NCI-H2081 treated with DMSO at 0.1 percent for 48 hours (cell line): ENCODE measurements at regions not wholly inside any gene's neighbourhood (a gene's known extent, or its start where the extent isn't known, plus 50 kb on each side); places are given as distances from the start of the nearest gene placed in this dataset.
"Not testable (repeated sequence)": the region's sequence is repeated elsewhere in the genome, so short reads cannot be mapped to it uniquely, and the experiment has no call there.

Experiments used
- DNase-seq: peaks from one replicate; lab custom pipeline; 2025; lab: John Stamatoyannopoulos, UW

GRCh38 chr7:13198036-13198435 is 510.6 kb downstream of the ARL4A start:
- no peak for DNase-seq

- no peak for DNase-seq
Observed at GRCh38 chr7:13198727-13199126, 511.3 kb downstream of the ARL4A start.

- no peak for DNase-seq
Observed at GRCh38 chr7:13201628-13202027, 514.2 kb downstream of the ARL4A start.

DNA sequence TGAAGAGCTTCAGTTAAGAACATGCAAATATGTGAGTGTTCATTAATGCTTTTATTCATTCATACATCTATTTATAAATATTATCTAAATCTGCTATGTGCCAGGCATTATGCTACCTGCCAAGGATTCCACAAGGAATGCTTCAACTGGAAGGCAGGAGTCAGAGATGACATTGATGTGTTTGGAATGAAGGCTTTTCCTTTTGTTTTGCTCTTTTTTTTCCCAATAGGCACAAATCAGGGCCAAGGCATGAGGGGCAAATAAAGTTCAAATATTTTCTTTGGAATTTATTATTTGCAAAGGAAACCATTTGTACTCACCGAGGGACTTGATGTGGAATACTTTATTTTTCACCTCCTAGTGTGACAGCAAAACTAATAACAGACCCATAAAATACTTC is 530.3 kb downstream of the ARL4A start:
- no peak for DNase-seq

DNA sequence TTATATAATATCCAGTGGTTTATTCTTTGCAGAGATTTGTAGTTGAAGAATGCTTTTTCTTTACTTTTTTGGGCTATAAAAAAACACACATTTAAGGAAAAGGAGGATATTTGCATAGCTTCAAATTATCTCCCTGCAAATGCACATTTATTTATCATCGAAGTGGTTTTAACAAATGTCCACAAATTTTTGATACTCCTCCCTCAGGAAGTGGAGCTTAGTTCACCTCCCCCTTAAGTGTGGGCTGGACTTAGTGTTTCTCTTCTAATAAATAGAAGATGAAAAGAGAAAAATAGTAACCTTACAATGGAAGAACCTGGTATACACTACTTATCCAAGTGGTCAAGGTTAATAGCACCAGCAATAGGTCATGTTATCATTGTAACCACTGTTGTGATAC is 537.6 kb downstream of the ARL4A start:
- no peak for DNase-seq

DNA sequence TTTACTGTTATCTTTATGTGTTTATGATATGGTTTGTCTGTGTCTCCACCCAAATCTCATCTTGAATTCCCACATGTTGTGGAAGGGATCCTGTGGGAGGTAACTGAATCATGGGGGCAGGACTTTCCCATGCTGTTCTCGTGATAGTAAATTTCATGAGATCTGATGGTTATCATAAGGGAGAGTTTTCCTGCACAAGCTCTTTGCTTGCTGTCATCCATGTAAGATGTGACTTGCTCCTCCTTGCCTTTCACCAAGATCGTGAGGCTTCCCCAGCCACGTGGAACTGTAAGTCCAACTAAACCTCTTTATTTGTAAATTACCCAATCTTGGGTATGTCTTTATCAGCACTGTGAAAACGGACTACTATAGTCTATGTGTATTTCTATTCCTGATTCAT is 539.0 kb downstream of the ARL4A start:
- DNase-seq: no peak

DNA sequence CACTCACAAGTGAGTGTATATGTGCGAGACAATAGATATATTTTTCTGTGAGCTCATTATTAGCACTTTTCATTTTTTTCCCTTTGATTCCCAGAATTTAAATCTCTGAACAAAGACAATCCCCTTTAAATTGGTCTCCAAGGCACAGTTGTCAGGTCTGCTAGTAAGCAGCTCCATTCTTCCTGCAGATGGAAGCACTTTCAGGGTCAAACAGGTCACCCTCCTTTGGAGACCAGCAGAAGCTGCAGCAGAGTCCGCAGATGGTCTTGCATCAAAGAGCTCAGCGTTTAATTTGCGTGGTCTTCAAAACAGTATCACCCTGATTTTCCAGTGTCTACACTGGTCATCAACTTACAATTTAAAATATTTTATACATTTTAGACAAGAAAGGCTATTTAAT is 543.8 kb downstream of the ARL4A start:
- DNase-seq: no peak

DNA sequence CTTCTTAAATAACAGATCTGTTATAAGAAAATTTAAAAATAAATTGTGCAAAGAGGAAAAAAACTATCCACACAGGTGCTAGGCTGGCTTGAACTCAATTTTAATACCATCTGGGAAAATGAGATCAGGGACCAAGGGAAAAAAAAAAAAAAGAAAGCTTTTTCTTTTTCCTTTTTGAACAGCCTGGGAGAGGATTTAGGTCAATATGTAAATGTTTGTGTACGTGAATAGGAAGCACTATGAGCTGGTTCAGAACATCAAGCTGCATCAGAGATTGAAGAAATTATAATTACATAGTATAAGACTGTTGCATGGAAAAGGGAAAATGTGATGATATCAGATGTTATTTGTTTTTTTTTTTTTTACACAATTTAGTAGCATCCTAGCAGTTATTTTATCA is 548.0 kb downstream of the ARL4A start:
- no peak for DNase-seq

GRCh38 chr7:13236026-13236425 is 548.6 kb downstream of the ARL4A start:
- DNase-seq: no peak

- no peak for DNase-seq
Observed at GRCh38 chr7:13240349-13240748, 552.9 kb downstream of the ARL4A start.

DNA sequence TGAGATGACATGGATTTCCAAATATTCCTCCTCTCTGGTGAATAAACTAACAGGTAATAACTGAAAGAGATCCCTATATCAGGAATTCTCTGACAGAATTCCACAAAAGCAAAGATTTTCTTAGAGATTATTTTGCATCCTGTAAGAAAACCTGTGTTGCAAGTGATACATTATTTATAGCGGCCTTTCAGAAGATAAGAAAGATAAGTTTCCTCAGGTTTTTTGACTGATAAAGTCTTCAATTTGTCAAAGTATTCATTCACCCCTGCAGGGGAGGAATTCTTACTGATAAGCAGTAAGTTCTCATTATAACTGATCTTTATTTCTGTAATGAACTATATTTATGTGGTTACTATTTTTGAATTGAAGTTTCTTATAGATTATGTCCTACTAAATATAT is 554.0 kb downstream of the ARL4A start:
- DNase-seq: no peak

DNA sequence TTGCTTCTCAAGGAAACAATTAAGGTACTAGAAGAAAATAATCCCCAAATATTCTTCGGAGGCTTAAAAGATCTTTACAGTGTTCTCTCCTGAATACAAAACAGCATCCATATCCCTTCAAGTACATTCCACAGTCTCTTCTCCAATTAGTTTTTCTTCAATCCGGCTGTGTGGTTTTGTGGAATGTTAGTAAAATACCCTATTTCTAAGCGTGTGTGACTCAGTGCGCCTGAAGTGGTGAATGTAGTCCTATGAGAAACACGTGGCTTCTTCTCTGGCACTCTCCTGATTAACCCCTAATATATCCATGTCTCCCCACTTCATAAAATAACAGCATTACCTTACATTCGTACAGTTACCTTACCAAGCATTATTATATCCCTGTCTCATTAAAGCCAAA is 570.2 kb downstream of the ARL4A start:
- DNase-seq: no peak

- no peak for DNase-seq
Observed at GRCh38 chr7:13258386-13258785, 571.0 kb downstream of the ARL4A start.

DNA sequence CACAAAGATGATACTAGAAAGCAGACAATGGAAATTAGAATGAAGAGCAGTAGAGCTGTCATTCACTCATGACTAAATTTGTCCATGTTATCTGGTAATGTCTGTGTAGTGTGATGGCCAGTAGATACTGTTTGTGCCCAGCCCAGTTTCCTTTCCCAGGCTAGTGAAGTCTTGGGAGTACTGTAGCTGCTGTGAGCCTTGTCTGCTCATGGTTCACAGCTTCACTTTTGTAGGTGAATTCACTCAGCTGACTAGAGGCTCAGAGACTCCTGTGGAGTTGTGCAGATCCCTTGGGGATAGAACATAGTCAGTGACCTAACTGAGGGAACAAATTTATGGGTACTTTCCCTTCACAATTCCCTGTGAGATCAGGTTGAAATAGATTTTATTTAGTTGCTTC is 572.5 kb downstream of the ARL4A start:
- DNase-seq: no peak

DNA sequence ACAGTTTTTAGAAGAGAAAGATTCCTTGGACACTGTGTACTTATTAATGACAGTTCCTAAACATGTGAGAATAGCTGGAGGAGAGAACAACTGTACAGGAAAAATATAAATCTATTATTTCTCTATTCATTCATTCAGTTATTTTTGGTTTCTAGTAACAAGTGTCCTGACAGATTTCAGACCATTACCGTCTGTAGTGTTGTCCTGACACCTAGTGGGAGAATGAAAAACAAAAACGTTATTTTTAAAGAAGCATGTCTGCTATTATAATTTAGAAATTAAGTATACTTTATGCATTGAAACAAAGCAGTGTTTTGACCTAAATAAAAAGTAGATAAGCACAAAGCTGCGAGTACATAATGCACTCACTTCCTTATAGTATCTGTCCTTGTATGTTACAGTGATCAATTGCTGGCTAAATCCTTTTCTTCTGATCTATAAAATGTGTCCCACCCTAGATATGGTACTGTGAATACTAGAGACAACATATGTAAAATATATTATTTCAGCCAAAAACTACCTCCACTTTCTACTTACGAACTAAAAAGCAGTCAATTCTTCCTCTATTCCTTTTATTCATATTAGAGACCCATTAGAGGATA is 575.6 kb downstream of the ARL4A start:
- no peak for DNase-seq

- no peak for DNase-seq
Observed at GRCh38 chr7:13265271-13265670, 577.8 kb downstream of the ARL4A start.

GRCh38 chr7:13274205-13274604 is 586.8 kb downstream of the ARL4A start:
- not testable (repeated sequence) for DNase-seq

- no peak for DNase-seq
Observed at GRCh38 chr7:13276977-13277376, 589.5 kb downstream of the ARL4A start.

GRCh38 chr7:13278020-13278419 is 590.6 kb downstream of the ARL4A start:
- no peak for DNase-seq

DNA sequence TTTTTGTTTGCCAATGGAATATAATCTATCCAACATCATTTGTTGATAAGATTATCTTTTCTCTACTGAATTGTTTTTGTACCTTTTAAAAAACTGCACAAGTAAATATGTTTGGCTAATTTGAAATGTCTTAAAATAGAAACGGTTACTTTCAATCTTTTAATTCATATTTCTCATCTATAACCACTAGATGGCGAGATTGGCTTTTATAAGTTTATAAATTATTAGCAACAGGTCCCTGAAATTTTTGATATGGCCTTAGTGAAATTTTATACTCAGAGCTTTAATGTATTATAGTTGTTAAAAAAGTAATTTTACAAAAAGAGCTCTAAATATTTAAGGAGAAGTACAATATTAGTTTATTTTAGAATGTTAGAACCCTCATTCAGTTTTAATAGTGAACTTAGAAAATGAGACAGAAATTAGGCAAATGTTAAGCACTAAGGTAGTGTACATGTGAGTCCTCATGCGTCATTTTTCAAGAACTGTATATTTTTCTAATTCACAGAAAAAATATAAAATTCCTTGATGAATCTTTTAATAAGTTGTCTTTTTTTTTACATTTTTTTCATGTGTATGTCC is 592.5 kb downstream of the ARL4A start:
- DNase-seq: no peak

GRCh38 chr7:13282377-13282980 is 595.0 kb downstream of the ARL4A start:
- no peak for DNase-seq

- DNase-seq: no peak
Observed at GRCh38 chr7:13286916-13287315, 599.5 kb downstream of the ARL4A start.

- no peak for DNase-seq
Observed at GRCh38 chr7:13288516-13288915, 601.1 kb downstream of the ARL4A start.

GRCh38 chr7:13290975-13291374 is 603.5 kb downstream of the ARL4A start:
- DNase-seq: no peak
